Trophoblast cell (in vitro differentiated cells and primary cell): ENCODE measurements at regions not wholly inside any gene's neighbourhood (a gene's known extent, or its start where the extent isn't known, plus 50 kb on each side); places are given as distances from the start of the nearest gene placed in this dataset.

Experiments used
- DNase-seq, 2 donors: peaks; one replicate each; pipeline ENCODE4 v3.0.0-alpha.2; 2016
- H2AFZ ChIP-seq: 2 replicates; pipeline ENCODE4 v1.6.1; 2013; ENCODE audit warnings: low read length, moderate library complexity, mild to moderate bottlenecking; ENCODE audit not compliant: insufficient read depth, poor library complexity
- H2AK5ac ChIP-seq: 2 replicates; pipeline ENCODE4 v1.6.1; 2013; ENCODE audit warnings: mild to moderate bottlenecking, low read length
- H2BK120ac ChIP-seq: 2 replicates; pipeline ENCODE4 v1.6.1; 2013; ENCODE audit warnings: low read length, mild to moderate bottlenecking, moderate library complexity; ENCODE audit not compliant: insufficient read depth, poor library complexity
- H2BK12ac ChIP-seq: 2 replicates; pipeline ENCODE4 v1.6.1; 2013; ENCODE audit warnings: mild to moderate bottlenecking, low read length, moderate library complexity
- H2BK5ac ChIP-seq: 2 replicates; pipeline ENCODE4 v1.6.1; 2013; ENCODE audit warnings: low read length, low read depth, moderate library complexity, mild to moderate bottlenecking; ENCODE audit not compliant: poor library complexity
- H3K14ac ChIP-seq: 2 replicates; pipeline ENCODE4 v1.6.1; 2013; ENCODE audit warnings: mild to moderate bottlenecking, low read length
- H3K18ac ChIP-seq: 2 replicates; pipeline ENCODE4 v1.6.1; 2013; ENCODE audit warnings: mild to moderate bottlenecking, low read length
- H3K23ac ChIP-seq: 2 replicates; pipeline ENCODE4 v1.6.1; 2013; ENCODE audit warnings: low read length
- H3K27ac ChIP-seq: 2 replicates; pipeline ENCODE4 v1.5.1; 2013; ENCODE audit warnings: low read depth, mild to moderate bottlenecking, inconsistent platforms, low read length, moderate library complexity
- H3K27me3 ChIP-seq: 2 replicates; pipeline ENCODE4 v1.6.1; 2013; ENCODE audit warnings: inconsistent platforms, mild to moderate bottlenecking, low read length, moderate library complexity; ENCODE audit not compliant: insufficient read depth
- H3K36me3 ChIP-seq, 2 experiments: 1 replicate in 1 of 2; 2 replicates in 1 of 2; pipeline ENCODE4 v1.6.1; 2013; ENCODE audit warnings: low read length in 2 of 2, mild to moderate bottlenecking in 2 of 2, moderate library complexity in 1 of 2; ENCODE audit not compliant: insufficient read depth in 2 of 2, control insufficient read depth in 1 of 2
- H3K4ac ChIP-seq: 2 replicates; pipeline ENCODE4 v1.6.1; 2013; ENCODE audit warnings: low read depth, mild to moderate bottlenecking, low read length, moderate library complexity
- H3K4me1 ChIP-seq, 2 experiments: 1 replicate in 1 of 2; 2 replicates in 1 of 2; pipeline ENCODE4 v1.6.1; 2013; ENCODE audit warnings: low read length in 2 of 2, mild to moderate bottlenecking in 2 of 2, moderate library complexity in 1 of 2; ENCODE audit not compliant: insufficient read depth in 2 of 2, control insufficient read depth in 1 of 2
- H3K4me2 ChIP-seq: 2 replicates; pipeline ENCODE4 v1.6.1; 2013; ENCODE audit warnings: inconsistent platforms, mild to moderate bottlenecking, low read length, moderate library complexity
- H3K4me3 ChIP-seq: 2 replicates; pipeline ENCODE4 v1.5.1; 2013; ENCODE audit warnings: mild to moderate bottlenecking, low read depth, low read length, inconsistent platforms
- H3K79me1 ChIP-seq: one replicate; pipeline ENCODE4 v1.6.1; 2013; ENCODE audit warnings: low read length
- H3K79me2 ChIP-seq: 2 replicates; pipeline ENCODE4 v1.6.1; 2013; ENCODE audit warnings: low read length, mild to moderate bottlenecking; ENCODE audit not compliant: control insufficient read depth, insufficient read depth, poor library complexity
- H3K9ac ChIP-seq: 2 replicates; pipeline ENCODE4 v1.6.1; 2013; ENCODE audit warnings: mild to moderate bottlenecking, low read length
- H3K9me3 ChIP-seq: 2 replicates; pipeline ENCODE4 v1.6.1; 2013; ENCODE audit warnings: low read depth, mild to moderate bottlenecking, control low read depth, inconsistent platforms, low read length; ENCODE audit not compliant: insufficient read depth
- H4K12ac ChIP-seq: 2 replicates; pipeline ENCODE4 v1.6.1; 2013; ENCODE audit warnings: low read depth, mild to moderate bottlenecking, low read length, moderate library complexity
- H4K8ac ChIP-seq: 2 replicates; pipeline ENCODE4 v1.6.1; 2013; ENCODE audit warnings: low read depth, mild to moderate bottlenecking, low read length, moderate library complexity
- H4K91ac ChIP-seq: one replicate; pipeline ENCODE4 v1.6.1; 2013; ENCODE audit warnings: low read depth, mild to moderate bottlenecking, low read length, moderate library complexity
- WGBS: extraction: QIAGEN DNeasy Blood & Tissue Kit; methylation state at CpG from one replicate; pipeline ENCODE4 v1.1.7; 2013; ENCODE audit warnings: missing lambda C conversion rate; ENCODE audit not compliant: insufficient read length, insufficient coverage; ENCODE audit errors: extremely low coverage; 5-methylcytosine and 5-hydroxymethylcytosine counted together

GRCh38 chr4:141415651-141416050, 195.0 kb downstream of the ZNF330 start:
- Histone ChIP-seq H3K27me3 (no peaks in the 10 kb centered on the region), H3K23ac (no peak overlapping the region), H4K91ac (no peak overlapping the region), H4K12ac (no peak overlapping the region), H2AFZ (no peak overlapping the region), H3K27ac (no peak overlapping the region), H3K9ac (no peak overlapping the region), H3K18ac (no peak overlapping the region), H3K36me3 (no peaks in the 10 kb centered on the region), H3K14ac (no peak overlapping the region), H3K4me1 (no peaks in the 10 kb centered on the region), H3K79me2 (no peaks in the 10 kb centered on the region), H2AK5ac (no peak overlapping the region), H3K4me3 (no peak overlapping the region), H3K4me2 (no peak overlapping the region), H3K9me3 (no peaks in the 10 kb centered on the region), H3K79me1 (no peaks in the 10 kb centered on the region), H2BK5ac (no peak overlapping the region), H2BK120ac (no peak overlapping the region), H4K8ac (no peak overlapping the region), H2BK12ac (no peak overlapping the region), H3K4ac (no peak overlapping the region)
- peak in 1 of 2 donors; percentile 50 for DNase-seq
- no CpG with 5 or more reads among the region's 2 CpGs for WGBS

GRCh38 chr4:141416219-141416618, 195.5 kb downstream of the ZNF330 start:
- H3K79me2 ChIP-seq, result no peaks in the 10 kb centered on the region
- H2AK5ac ChIP-seq, result no peak overlapping the region
- H2BK120ac ChIP-seq, result no peak overlapping the region
- H3K4ac ChIP-seq, result no peak overlapping the region
- H2BK12ac ChIP-seq, result no peak overlapping the region
- H2AFZ ChIP-seq, result no peak overlapping the region
- H2BK5ac ChIP-seq, result no peak overlapping the region
- no peak overlapping the region for H3K23ac ChIP-seq
- H4K91ac ChIP-seq, result no peak overlapping the region
- no peak overlapping the region for H3K9ac ChIP-seq
- H3K79me1 ChIP-seq, result no peaks in the 10 kb centered on the region
- H3K4me1 ChIP-seq, result no peaks in the 10 kb centered on the region
- no peaks in the 10 kb centered on the region for H3K9me3 ChIP-seq
- H3K14ac ChIP-seq, result no peak overlapping the region
- H3K27ac ChIP-seq, result no peak overlapping the region
- no peak for DNase-seq
- no peak overlapping the region for H3K4me2 ChIP-seq
- no peak overlapping the region for H4K12ac ChIP-seq
- no CpG with 5 or more reads among the region's 2 CpGs for WGBS
- no peak overlapping the region for H3K4me3 ChIP-seq
- H3K18ac ChIP-seq, result no peak overlapping the region
- no peaks in the 10 kb centered on the region for H3K36me3 ChIP-seq
- no peak overlapping the region for H4K8ac ChIP-seq
- no peaks in the 10 kb centered on the region for H3K27me3 ChIP-seq

GRCh38 chr4:141416677-141417363, 196.1 kb downstream of the ZNF330 start:
- Histone ChIP-seq H3K18ac (no peak overlapping the region), H2BK12ac (no peak overlapping the region), H3K79me2 (no peaks in the 10 kb centered on the region), H3K27ac (no peak overlapping the region), H3K4me2 (no peak overlapping the region), H4K12ac (no peak overlapping the region), H3K27me3 (no peaks in the 10 kb centered on the region), H3K9ac (no peak overlapping the region), H3K9me3 (no peaks in the 10 kb centered on the region), H2AFZ (no peak overlapping the region), H3K23ac (no peak overlapping the region), H3K4me3 (no peak overlapping the region), H2AK5ac (no peak overlapping the region), H4K91ac (no peak overlapping the region), H2BK5ac (no peak overlapping the region), H3K36me3 (no peaks in the 10 kb centered on the region), H3K4me1 (no peaks in the 10 kb centered on the region), H3K14ac (no peak overlapping the region), H3K4ac (no peak overlapping the region), H3K79me1 (no peaks in the 10 kb centered on the region), H4K8ac (no peak overlapping the region), H2BK120ac (no peak overlapping the region)
- no peak for DNase-seq
- WGBS, result no CpG with 5 or more reads among the region's 4 CpGs

DNA sequence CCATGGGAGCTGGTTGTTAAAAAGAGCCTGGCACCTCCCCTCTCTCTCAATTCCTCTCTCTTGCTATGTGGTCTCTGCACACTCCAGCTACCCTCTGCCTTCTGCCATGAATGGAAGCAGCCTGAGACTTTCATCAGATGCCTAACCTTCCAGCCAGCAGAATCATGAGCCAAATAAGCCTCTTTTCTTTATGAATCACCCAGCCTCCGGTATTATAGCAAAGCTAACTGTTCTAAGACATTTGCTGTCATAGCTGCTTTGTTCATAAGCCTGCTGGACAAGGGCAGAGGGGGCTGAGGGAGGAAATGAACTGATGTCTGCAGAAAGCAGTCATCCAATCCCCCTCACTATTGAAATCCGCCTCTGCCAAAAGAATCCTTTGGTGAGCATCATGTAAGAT, 196.7 kb downstream of the ZNF330 start:
- H4K12ac ChIP-seq, result no peak overlapping the region
- DNase-seq, result peak; percentile 30 to 52
- H3K14ac ChIP-seq, result no peak overlapping the region
- no peak overlapping the region for H4K91ac ChIP-seq
- H2AFZ ChIP-seq, result no peak overlapping the region
- H3K36me3 ChIP-seq, result no peaks in the 10 kb centered on the region
- no peaks in the 10 kb centered on the region for H3K9me3 ChIP-seq
- H3K79me1 ChIP-seq, result no peaks in the 10 kb centered on the region
- no peak overlapping the region for H2AK5ac ChIP-seq
- H3K27me3 ChIP-seq, result no peaks in the 10 kb centered on the region
- no peak overlapping the region for H2BK12ac ChIP-seq
- H3K79me2 ChIP-seq, result no peaks in the 10 kb centered on the region
- WGBS, result no CpG with 5 or more reads among the region's 2 CpGs
- no peak overlapping the region for H3K27ac ChIP-seq
- no peak overlapping the region for H4K8ac ChIP-seq
- no peaks in the 10 kb centered on the region for H3K4me1 ChIP-seq
- H3K23ac ChIP-seq, result no peak overlapping the region
- H3K18ac ChIP-seq, result no peak overlapping the region
- H3K9ac ChIP-seq, result no peak overlapping the region
- H2BK5ac ChIP-seq, result no peak overlapping the region
- no peak overlapping the region for H3K4me3 ChIP-seq
- H3K4ac ChIP-seq, result no peak overlapping the region
- H3K4me2 ChIP-seq, result no peak overlapping the region
- H2BK120ac ChIP-seq, result no peak overlapping the region
